ENCODE measurements at regions not wholly inside any gene's neighbourhood (a gene's known extent, or its start where the extent isn't known, plus 50 kb on each side); places are given as distances from the start of the nearest gene placed in this dataset.

- no peak for DNase-seq (ENCODE audit: low read depth)
- TF ChIP-seq CTCF (IDR thresholded peaks at IDR 0.05; ENCODE audit: low read length, missing control alignments): no peak
- H3K4me3 ChIP-seq (replicated peaks; ENCODE audit: low read depth, low read length): no peak overlapping the region
Observed at GRCh38 chr20:22922987-22923386, 112.1 kb upstream of the SSTR4 start.

GRCh38 chr20:22924046-22924737 is 110.9 kb upstream of the SSTR4 start:
- TF ChIP-seq CTCF (IDR thresholded peaks at IDR 0.05; ENCODE audit: low read length, missing control alignments): no peak
- H3K4me3 ChIP-seq (replicated peaks; ENCODE audit: low read depth, low read length): no peak overlapping the region
- DNase-seq (ENCODE audit: low read depth): no peak

GRCh38 chr20:22924949-22925612 is 110.0 kb upstream of the SSTR4 start:
- no peak for TF ChIP-seq CTCF (IDR thresholded peaks at IDR 0.05; ENCODE audit: low read length, missing control alignments)
- H3K4me3 ChIP-seq (replicated peaks; ENCODE audit: low read depth, low read length): no peak overlapping the region
- DNase-seq (ENCODE audit: low read depth): no peak

- no peak for DNase-seq (ENCODE audit: low read depth)
- no peak overlapping the region for H3K4me3 ChIP-seq (replicated peaks; ENCODE audit: low read depth, low read length)
- no peak for TF ChIP-seq CTCF (IDR thresholded peaks at IDR 0.05; ENCODE audit: low read length, missing control alignments)
Observed at GRCh38 chr20:22925613-22925983, 109.5 kb upstream of the SSTR4 start.

- no peak overlapping the region for H3K4me3 ChIP-seq (replicated peaks; ENCODE audit: low read depth, low read length)
- TF ChIP-seq CTCF (IDR thresholded peaks at IDR 0.05; ENCODE audit: low read length, missing control alignments): no peak
- no peak for DNase-seq (ENCODE audit: low read depth)
Observed at GRCh38 chr20:22927537-22927936, 107.6 kb upstream of the SSTR4 start.

GRCh38 chr20:22928679-22929078 is 106.4 kb upstream of the SSTR4 start:
- no peak for TF ChIP-seq CTCF (IDR thresholded peaks at IDR 0.05; ENCODE audit: low read length, missing control alignments)
- H3K4me3 ChIP-seq (replicated peaks; ENCODE audit: low read depth, low read length): no peak overlapping the region
- DNase-seq (ENCODE audit: low read depth): no peak

GRCh38 chr20:22929661-22930060 is 105.5 kb upstream of the SSTR4 start:
- no peak for DNase-seq (ENCODE audit: low read depth)
- no peak overlapping the region for H3K4me3 ChIP-seq (replicated peaks; ENCODE audit: low read depth, low read length)
- no peak for TF ChIP-seq CTCF (IDR thresholded peaks at IDR 0.05; ENCODE audit: low read length, missing control alignments)
